ENCODE measurements at regions not wholly inside any gene's neighbourhood (a gene's known extent, or its start where the extent isn't known, plus 50 kb on each side); places are given as distances from the start of the nearest gene placed in this dataset.
A peak's percentile ranks its signal among the peaks of the same experiment; 100 is the strongest.

DNA sequence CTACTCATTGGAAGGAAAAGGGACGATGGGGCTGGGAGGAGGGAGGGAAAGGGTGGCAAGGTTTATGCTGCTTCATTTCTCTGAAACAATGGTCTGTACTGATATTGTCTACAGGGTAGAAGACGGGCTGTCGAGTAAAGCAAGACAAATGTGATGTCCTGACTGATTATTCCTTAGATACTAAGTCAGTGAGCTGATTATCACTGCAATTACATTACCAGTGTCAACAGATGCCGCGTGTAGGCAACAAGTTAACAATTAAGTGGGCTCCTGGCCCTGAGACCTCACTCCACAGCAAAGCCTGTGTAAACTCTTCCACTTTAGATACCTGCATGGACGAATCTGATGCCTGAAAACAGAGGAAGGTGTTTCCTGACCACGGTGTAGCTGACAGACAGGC is 602.8 kb downstream of the IRX1 start:
- Mint-ChIP-seq H3K9me3 (no peaks in the 10 kb centered on the region; a peak in 1 of 5 replicates), H3K36me3 (ENCODE audit: insufficient read depth in 1 of 3, low read depth in 3 of 3) (no peaks in the 10 kb centered on the region), H3K4me1 (peaks cover 45 to 53% of the 10 kb centered on the region in 2 experiments), H3K4me3 (no peak overlapping the region), H3K27ac (peak overlapping the region in 1 of 3 experiments; percentile 65; a peak in 2 of 7 replicates), H3K27me3 (ENCODE audit: low read depth) (peaks cover 4% of the 10 kb centered on the region; the same call in 1 of the 2 replicates)
- H4K20me1 ChIP-seq (ENCODE audit: control insufficient read depth, insufficient read depth, insufficient read length), result no peaks in the 10 kb centered on the region
- no peak overlapping the region for H3K23ac ChIP-seq (ENCODE audit: insufficient read length, low read depth, low read length)
- no peak overlapping the region for H2BK15ac ChIP-seq (ENCODE audit: low read depth, low read length)
- H3K27me3 ChIP-seq (ENCODE audit: insufficient read depth, low read length), result no peaks in the 10 kb centered on the region
- H2BK120ac ChIP-seq (ENCODE audit: low read depth, low read length, poor library complexity, severe bottlenecking), result no peak overlapping the region
- no peak overlapping the region for H3K27ac ChIP-seq (ENCODE audit: insufficient read length, low read depth, low read length)
- H3K18ac ChIP-seq (ENCODE audit: insufficient read length, low read depth, low read length), result no peak overlapping the region
- H3K4me1 ChIP-seq (ENCODE audit: insufficient read depth, low read length), result peaks cover 10% of the 10 kb centered on the region; the same call in 1 of the 2 replicates
- WGBS (ENCODE audit: extremely low coverage, insufficient read length, low lambda C conversion rate), result no CpG with 5 or more reads among the region's 7 CpGs
- H3K4ac ChIP-seq (ENCODE audit: low read depth, low read length), result no peak overlapping the region
- H3K79me1 ChIP-seq (ENCODE audit: insufficient read depth, low read depth, low read length, poor library complexity, severe bottlenecking), result no peaks in the 10 kb centered on the region
- H4K8ac ChIP-seq (replicated peaks; ENCODE audit: insufficient read length, low read depth, low read length), result no peak overlapping the region
- H2BK5ac ChIP-seq (ENCODE audit: insufficient read length, low read length), result no peak overlapping the region
- no peak overlapping the region for H3T11ph ChIP-seq (ENCODE audit: low read length)
- no peak for DNase-seq
- no peak overlapping the region for H2BK20ac ChIP-seq (ENCODE audit: low read depth, low read length, poor library complexity, severe bottlenecking)
- no peak overlapping the region for H4K5ac ChIP-seq (ENCODE audit: insufficient read length, low read depth, low read length)
- H3K4me2 ChIP-seq (ENCODE audit: insufficient read depth, insufficient read length, low read length), result no peak overlapping the region
- no peak overlapping the region for H4K91ac ChIP-seq (ENCODE audit: insufficient read length, low read depth, low read length)
- no peak overlapping the region for H2AFZ ChIP-seq (ENCODE audit: low read length)
- no peak overlapping the region for H3K14ac ChIP-seq (ENCODE audit: insufficient read depth, low read length)
- TF ChIP-seq, protein P1, sequence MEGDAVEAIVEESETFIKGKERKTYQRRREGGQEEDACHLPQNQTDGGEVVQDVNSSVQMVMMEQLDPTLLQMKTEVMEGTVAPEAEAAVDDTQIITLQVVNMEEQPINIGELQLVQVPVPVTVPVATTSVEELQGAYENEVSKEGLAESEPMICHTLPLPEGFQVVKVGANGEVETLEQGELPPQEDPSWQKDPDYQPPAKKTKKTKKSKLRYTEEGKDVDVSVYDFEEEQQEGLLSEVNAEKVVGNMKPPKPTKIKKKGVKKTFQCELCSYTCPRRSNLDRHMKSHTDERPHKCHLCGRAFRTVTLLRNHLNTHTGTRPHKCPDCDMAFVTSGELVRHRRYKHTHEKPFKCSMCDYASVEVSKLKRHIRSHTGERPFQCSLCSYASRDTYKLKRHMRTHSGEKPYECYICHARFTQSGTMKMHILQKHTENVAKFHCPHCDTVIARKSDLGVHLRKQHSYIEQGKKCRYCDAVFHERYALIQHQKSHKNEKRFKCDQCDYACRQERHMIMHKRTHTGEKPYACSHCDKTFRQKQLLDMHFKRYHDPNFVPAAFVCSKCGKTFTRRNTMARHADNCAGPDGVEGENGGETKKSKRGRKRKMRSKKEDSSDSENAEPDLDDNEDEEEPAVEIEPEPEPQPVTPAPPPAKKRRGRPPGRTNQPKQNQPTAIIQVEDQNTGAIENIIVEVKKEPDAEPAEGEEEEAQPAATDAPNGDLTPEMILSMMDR (conservative IDR thresholded peaks at IDR 0.05), result no peak
- no peak overlapping the region for H2AK5ac ChIP-seq (ENCODE audit: insufficient read length, low read length)
- no peak overlapping the region for H2BK12ac ChIP-seq (ENCODE audit: insufficient read length, low read depth, low read length)
- H3K23me2 ChIP-seq (ENCODE audit: insufficient read length, low read depth, low read length, poor library complexity, severe bottlenecking), result no peaks in the 10 kb centered on the region
- no peaks in the 10 kb centered on the region for H3K79me2 ChIP-seq (ENCODE audit: insufficient read depth, low read length)
- H3K9me3 ChIP-seq (ENCODE audit: control insufficient read depth, low read depth, low read length), result no peaks in the 10 kb centered on the region
- H3K9ac ChIP-seq (ENCODE audit: extremely low read depth, insufficient read length, low read length), result no peak overlapping the region
- H3K56ac ChIP-seq (ENCODE audit: insufficient read length, low read depth, low read length), result no peak overlapping the region

All from H9 (cell line).